ENCODE measurements at regions not wholly inside any gene's neighbourhood (a gene's known extent, or its start where the extent isn't known, plus 50 kb on each side); places are given as distances from the start of the nearest gene placed in this dataset.

- no peak for TF ChIP-seq CTCF (conservative IDR thresholded peaks at IDR 0.05)
- TF ChIP-seq ZFX (IDR thresholded peaks at IDR 0.05): no peak
- H3K27ac ChIP-seq: no peak overlapping the region
Measured at GRCh38 chr6:134866563-134866962, 83.3 kb downstream of the ALDH8A1 start.

GRCh38 chr6:134864558-134864957, 85.3 kb downstream of the ALDH8A1 start:
- TF ChIP-seq CTCF (conservative IDR thresholded peaks at IDR 0.05): no peak
- no peak for TF ChIP-seq ZFX (IDR thresholded peaks at IDR 0.05)
- H3K27ac ChIP-seq: no peak overlapping the region

- TF ChIP-seq CTCF (conservative IDR thresholded peaks at IDR 0.05) (no peak), ZFX (IDR thresholded peaks at IDR 0.05) (no peak)
- no peak overlapping the region for H3K27ac ChIP-seq
Measured at GRCh38 chr6:134863763-134864510, 86.0 kb downstream of the ALDH8A1 start.

GRCh38 chr6:134854366-134854765, 95.5 kb downstream of the ALDH8A1 start:
- H3K27ac ChIP-seq: no peak overlapping the region

DNA sequence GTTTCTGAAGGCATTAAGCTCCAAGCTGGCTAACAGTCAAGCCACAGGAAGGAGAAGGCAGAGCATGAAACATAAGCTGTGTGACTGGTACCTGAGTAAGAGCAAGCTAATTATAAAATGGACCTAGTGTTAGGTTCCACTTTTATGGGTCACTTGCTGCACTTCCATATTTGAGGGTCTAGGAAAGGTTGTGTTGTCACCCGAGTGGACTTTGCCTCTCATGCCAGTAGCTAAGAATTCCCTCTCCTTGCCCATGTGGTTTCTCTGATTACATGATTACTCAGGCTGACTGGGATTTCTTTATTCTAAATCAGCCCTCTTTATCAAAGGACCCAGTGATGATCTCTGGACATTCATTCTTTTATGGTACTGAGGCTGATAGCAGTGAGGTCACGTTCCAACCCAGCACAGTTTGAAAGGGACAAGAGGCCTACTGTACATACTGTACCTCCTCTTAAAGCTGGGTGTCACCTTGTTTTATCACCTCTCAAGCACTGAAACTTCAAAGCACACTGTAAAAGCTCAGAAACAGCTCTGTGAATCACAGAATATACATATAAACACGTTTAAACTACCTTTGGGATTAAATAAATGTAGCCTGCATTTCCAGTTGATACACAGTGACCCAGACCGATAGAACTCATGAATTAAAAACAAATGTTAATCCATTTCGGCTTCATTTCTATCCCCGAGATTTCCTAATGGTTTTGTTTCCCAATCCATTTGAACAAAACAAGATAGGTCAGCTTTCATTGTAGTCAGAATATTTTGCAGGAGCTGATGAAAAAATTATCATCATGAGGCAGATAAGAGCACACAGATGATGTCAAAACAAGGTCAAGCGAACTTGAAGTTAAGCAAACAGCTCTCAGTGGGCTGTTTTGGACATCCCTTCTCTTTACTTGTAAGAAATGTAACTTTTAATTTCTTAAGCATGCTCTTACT, 96.5 kb downstream of the ALDH8A1 start:
- TF ChIP-seq CTCF (conservative IDR thresholded peaks at IDR 0.05) (no peak), ZFX (IDR thresholded peaks at IDR 0.05) (no peak)
- H3K27ac ChIP-seq: no peak overlapping the region

More at GRCh38 chr6:134854366-134854765, 95.5 kb downstream of the ALDH8A1 start:
- TF ChIP-seq ZFX (IDR thresholded peaks at IDR 0.05): no peak
- TF ChIP-seq CTCF (conservative IDR thresholded peaks at IDR 0.05): no peak

DNA sequence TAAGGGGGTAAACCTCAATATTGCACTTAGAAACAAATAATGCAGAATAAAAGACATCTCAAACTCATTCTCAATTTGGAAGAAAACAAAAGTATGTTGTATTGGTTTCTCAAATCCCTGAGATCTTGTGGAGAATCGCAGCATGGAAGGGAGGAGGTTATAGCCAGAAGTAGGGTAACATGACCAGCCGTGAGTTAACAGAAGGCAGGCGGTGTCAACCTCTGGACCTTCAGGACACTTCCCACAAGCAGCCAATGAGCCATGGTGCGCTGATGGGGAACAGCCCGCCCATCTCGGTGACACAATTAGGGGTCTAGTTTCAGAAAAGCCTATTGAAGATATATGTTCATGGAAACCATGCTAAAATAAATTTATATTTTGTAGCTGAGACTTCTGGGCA, 98.4 kb downstream of the ALDH8A1 start:
- TF ChIP-seq ZFX (IDR thresholded peaks at IDR 0.05): no peak
- no peak for TF ChIP-seq CTCF (conservative IDR thresholded peaks at IDR 0.05)
- H3K27ac ChIP-seq: no peak overlapping the region
